Heart left ventricle (tissue), 16 donors: ENCODE measurements at regions not wholly inside any gene's neighbourhood (a gene's known extent, or its start where the extent isn't known, plus 50 kb on each side); places are given as distances from the start of the nearest gene placed in this dataset.
"Not testable (repeated sequence)": the region's sequence is repeated elsewhere in the genome, so short reads cannot be mapped to it uniquely, and the experiment has no call there.

Experiments used
- ATAC-seq, 4 donors: fragments of 200-7000 bp; cut with Tn5 transposase; one replicate each; pipeline ENCODE4 v1.9.1; 2020 to 2022; ENCODE audit warnings: moderate library complexity in 4 of 4, mild to moderate bottlenecking in 3 of 4, moderate number of reproducible peaks in 1 of 4
- DNase-seq, 5 donors: peaks; one replicate each; pipeline ENCODE4 v3.0.0-alpha.2; 2020
- H3K27ac ChIP-seq, 12 donors: fragments of 200-600 bp; sonication (generic) in 4 of 12; one replicate each; pipeline versions ENCODE4 v1.5.0 to v1.8.0; 2016 to 2022; ENCODE audit warnings: mild to moderate bottlenecking in 2 of 12
- H3K27me3 ChIP-seq, 9 donors: fragments of 200-600 bp; sonication (generic) in 2 of 9; one replicate each; pipeline versions ENCODE4 v1.5.1 to v1.8.0; 2016 to 2022; ENCODE audit warnings: mild to moderate bottlenecking in 3 of 9
- H3K36me3 ChIP-seq, 9 donors: fragments of 200-600 bp; sonication (generic) in 2 of 9; one replicate each; pipeline versions ENCODE4 v1.5.0 to v1.8.0; 2018 to 2022; ENCODE audit warnings: mild to moderate bottlenecking in 2 of 9
- H3K4me1 ChIP-seq, 12 donors: fragments of 200-600 bp; sonication (generic) in 4 of 12; one replicate each; pipeline versions ENCODE4 v1.5.0 to v1.8.0; 2016 to 2022; ENCODE audit warnings: mild to moderate bottlenecking in 3 of 12
- H3K4me3 ChIP-seq, 12 donors: fragments of 200-600 bp; sonication (generic) in 4 of 12; one replicate each; pipeline versions ENCODE4 v1.5.0 to v1.8.0; 2017 to 2022; ENCODE audit warnings: mild to moderate bottlenecking in 9 of 12, moderate library complexity in 4 of 12
- H3K9me3 ChIP-seq, 12 donors: fragments of 200-600 bp; sonication (generic) in 4 of 12; one replicate each; pipeline versions ENCODE4 v1.5.0 to v1.8.0; 2016 to 2022; ENCODE audit warnings: mild to moderate bottlenecking in 1 of 12
- POLR2A ChIP-seq, 2 donors: fragments of 450-650 bp; IDR thresholded peaks; one replicate each; pipeline ENCODE4 v1.6.1; 2017; ENCODE audit warnings: antibody characterized with exemption in 2 of 2, mild to moderate bottlenecking in 2 of 2, moderate library complexity in 2 of 2
- WGBS, 4 donors: extraction: QIAGEN DNeasy Blood & Tissue Kit in 2 of 4; methylation state at CpG; one replicate each; pipeline versions ENCODE4 v1.1.5 to v1.1.7; 2013 to 2018; 5-methylcytosine and 5-hydroxymethylcytosine counted together
- intact Hi-C, 10 donors: fragments of 100-400 bp; cut with DNase I; formaldehyde crosslinking; loops; one replicate each; pipeline versions ENCODE4 v1.11.1 to v1.14.2; 2022
- TF ChIP-seq, protein P1 (sequence below), 12 donors: fragments of 200-600 bp; sonication (generic) in 4 of 12; IDR thresholded peaks; one replicate each; pipeline versions ENCODE4 v1.5.0 to v1.8.0; 2018 to 2022; ENCODE audit warnings: antibody characterized with exemption in 12 of 12, mild to moderate bottlenecking in 5 of 12
- donor health status: ischemic (EF 13 %, LVEDD 7.1; RV severe dilation, severe dysfunction).
- donor health status: healthy with polysubstance abuse.
- donor health status: DM: no; HTN: yes; CAD: no.
- donor health status: DM: no; HTN: no; CAD: no.
- donor health status: ischemic (EF 25% LVEDD 6.9; RV normal size, moderate dysfunction).
- donor health status: ischemic (EF 25% LVEDD 5.7; RV mildly dilated, moderate dysfunction).
- donor health status: healthy.
- donor health status: DM: yes; HTN: yes; CAD: no.
- donor health status: ischemic (EF 35%, LVEDD 5.7; RV mildly dilated, moderate dysfunction).
- donor health status: nonischemic (EF 11% LVEDD 7.7; RV severe dilation, severe dysfunction).
- donor health status: DM: yes; HTN: yes; CAD: no.
- donor health status: PGD.
- donor health status: ischemic (EF 29% LVEDD 5.4; RV normal size, mild dysfunction).
- donor health status: nonischemic (EF 23%, LVEDD 6.1; RV moderate dilation, normal function).

GRCh38 chr5:9733486-9733885 is 103.3 kb upstream of the TAS2R1 start:
- no peak for ATAC-seq
- WGBS, 4 donors: 71 to 78% (median 72%) methylated on average over 4 of the region's 4 CpGs
- H3K27me3 ChIP-seq: no peaks in the 10 kb centered on the region
- no peak for DNase-seq
- no peak for TF ChIP-seq POLR2A (IDR thresholded peaks at IDR 0.05)
- TF ChIP-seq, protein P1, sequence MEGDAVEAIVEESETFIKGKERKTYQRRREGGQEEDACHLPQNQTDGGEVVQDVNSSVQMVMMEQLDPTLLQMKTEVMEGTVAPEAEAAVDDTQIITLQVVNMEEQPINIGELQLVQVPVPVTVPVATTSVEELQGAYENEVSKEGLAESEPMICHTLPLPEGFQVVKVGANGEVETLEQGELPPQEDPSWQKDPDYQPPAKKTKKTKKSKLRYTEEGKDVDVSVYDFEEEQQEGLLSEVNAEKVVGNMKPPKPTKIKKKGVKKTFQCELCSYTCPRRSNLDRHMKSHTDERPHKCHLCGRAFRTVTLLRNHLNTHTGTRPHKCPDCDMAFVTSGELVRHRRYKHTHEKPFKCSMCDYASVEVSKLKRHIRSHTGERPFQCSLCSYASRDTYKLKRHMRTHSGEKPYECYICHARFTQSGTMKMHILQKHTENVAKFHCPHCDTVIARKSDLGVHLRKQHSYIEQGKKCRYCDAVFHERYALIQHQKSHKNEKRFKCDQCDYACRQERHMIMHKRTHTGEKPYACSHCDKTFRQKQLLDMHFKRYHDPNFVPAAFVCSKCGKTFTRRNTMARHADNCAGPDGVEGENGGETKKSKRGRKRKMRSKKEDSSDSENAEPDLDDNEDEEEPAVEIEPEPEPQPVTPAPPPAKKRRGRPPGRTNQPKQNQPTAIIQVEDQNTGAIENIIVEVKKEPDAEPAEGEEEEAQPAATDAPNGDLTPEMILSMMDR (IDR thresholded peaks at IDR 0.05): no peak
- H3K9me3 ChIP-seq: no peaks in the 10 kb centered on the region
- no peaks in the 10 kb centered on the region for H3K36me3 ChIP-seq
- H3K4me3 ChIP-seq: no peak overlapping the region
- no peak overlapping the region for H3K27ac ChIP-seq
- no peaks in the 10 kb centered on the region for H3K4me1 ChIP-seq
- intact Hi-C loops: no loop called here

DNA sequence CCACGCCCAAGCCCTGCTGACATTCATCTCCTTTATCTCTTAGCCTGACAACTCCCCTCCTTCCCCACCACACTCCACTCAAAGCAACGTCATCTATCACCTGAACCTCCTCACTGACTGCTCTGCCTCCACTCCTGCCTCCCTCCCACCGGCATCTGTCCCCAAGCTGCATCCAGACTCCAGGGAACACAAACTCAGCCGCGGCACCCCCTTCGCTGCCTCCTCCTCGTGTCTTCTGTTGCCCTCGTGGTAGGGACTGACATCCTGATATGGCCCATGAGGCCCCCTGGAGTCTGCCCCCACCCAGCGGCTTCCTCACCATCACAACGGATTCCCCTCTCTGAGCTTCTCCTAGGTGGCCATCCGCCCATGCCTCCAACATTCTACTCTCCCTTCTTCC is 101.0 kb upstream of the TAS2R1 start:
- Histone ChIP-seq H3K4me1 (no peaks in the 10 kb centered on the region), H3K9me3 (no peaks in the 10 kb centered on the region), H3K27me3 (no peaks in the 10 kb centered on the region), H3K36me3 (no peaks in the 10 kb centered on the region), H3K27ac (no peak overlapping the region), H3K4me3 (no peak overlapping the region)
- intact Hi-C loops: no loop called here
- TF ChIP-seq POLR2A (IDR thresholded peaks at IDR 0.05): no peak
- TF ChIP-seq, protein P1 (IDR thresholded peaks at IDR 0.05): no peak
- 78 to 86% (median 81%) methylated on average over 11 of the region's 11 CpGs for WGBS, 4 donors
- ATAC-seq: no peak
- no peak for DNase-seq

- H3K9me3 ChIP-seq: no peaks in the 10 kb centered on the region
- ATAC-seq (no peak), DNase-seq (no peak)
- WGBS, 4 donors: 81 to 87% (median 83%) methylated on average over 2 of the region's 2 CpGs
- no peaks in the 10 kb centered on the region for H3K4me1 ChIP-seq
- H3K36me3 ChIP-seq: no peaks in the 10 kb centered on the region
- no peak overlapping the region for H3K4me3 ChIP-seq
- H3K27ac ChIP-seq: no peak overlapping the region
- no peak for TF ChIP-seq POLR2A (IDR thresholded peaks at IDR 0.05)
- TF ChIP-seq, protein P1 (IDR thresholded peaks at IDR 0.05): no peak
- intact Hi-C loops: no loop called here
- H3K27me3 ChIP-seq: no peaks in the 10 kb centered on the region
Measured at GRCh38 chr5:9728261-9728660, 98.1 kb upstream of the TAS2R1 start.

- Histone ChIP-seq H3K36me3 (no peaks in the 10 kb centered on the region), H3K4me3 (no peak overlapping the region), H3K27ac (no peak overlapping the region), H3K4me1 (no peaks in the 10 kb centered on the region), H3K9me3 (no peaks in the 10 kb centered on the region), H3K27me3 (no peaks in the 10 kb centered on the region)
- no peak for TF ChIP-seq POLR2A (IDR thresholded peaks at IDR 0.05)
- TF ChIP-seq, protein P1 (IDR thresholded peaks at IDR 0.05): no peak
- WGBS, 4 donors: 87 to 93% (median 90%) methylated on average over 2 of the region's 2 CpGs
- intact Hi-C loops: no loop called here
- ATAC-seq: no peak
- DNase-seq: no peak
Measured at GRCh38 chr5:9726931-9727330, 96.8 kb upstream of the TAS2R1 start.

DNA sequence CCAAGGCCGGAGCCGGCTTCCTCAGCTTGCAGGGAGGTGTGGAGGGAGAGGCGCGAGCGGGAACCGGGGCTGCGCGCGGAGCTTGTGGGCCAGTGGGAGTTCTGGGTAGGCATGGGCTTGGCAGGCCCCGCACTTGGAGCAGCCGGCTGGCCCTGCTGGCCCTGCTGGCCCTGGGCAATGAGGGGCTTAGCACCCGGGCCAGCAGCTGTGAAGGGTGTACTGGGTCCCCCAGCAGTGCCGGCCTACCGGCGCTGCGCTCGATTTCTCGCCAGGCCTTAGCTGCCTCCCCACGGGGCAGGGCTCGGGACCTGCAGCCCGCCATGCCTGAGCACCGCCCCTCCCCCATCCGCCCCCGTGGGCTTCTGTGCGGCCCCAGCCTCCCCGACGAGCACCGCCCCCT is 95.1 kb upstream of the TAS2R1 start:
- intact Hi-C loops, ATAC-seq, H3K27ac ChIP-seq, H3K4me1 ChIP-seq, H3K27me3 ChIP-seq, H3K4me3 ChIP-seq, H3K36me3 ChIP-seq, DNase-seq, H3K9me3 ChIP-seq: not testable (repeated sequence)
- 96 to 97% (median 97%) methylated on average over 13 to 28 of the region's 28 CpGs for WGBS, 4 donors
